NCI-H345 (cell line): ENCODE measurements at regions not wholly inside any gene's neighbourhood (a gene's known extent, or its start where the extent isn't known, plus 50 kb on each side); places are given as distances from the start of the nearest gene placed in this dataset.

Source experiments
- DNase-seq: peaks from one replicate; lab custom pipeline; 2025; lab: John Stamatoyannopoulos, UW

DNA sequence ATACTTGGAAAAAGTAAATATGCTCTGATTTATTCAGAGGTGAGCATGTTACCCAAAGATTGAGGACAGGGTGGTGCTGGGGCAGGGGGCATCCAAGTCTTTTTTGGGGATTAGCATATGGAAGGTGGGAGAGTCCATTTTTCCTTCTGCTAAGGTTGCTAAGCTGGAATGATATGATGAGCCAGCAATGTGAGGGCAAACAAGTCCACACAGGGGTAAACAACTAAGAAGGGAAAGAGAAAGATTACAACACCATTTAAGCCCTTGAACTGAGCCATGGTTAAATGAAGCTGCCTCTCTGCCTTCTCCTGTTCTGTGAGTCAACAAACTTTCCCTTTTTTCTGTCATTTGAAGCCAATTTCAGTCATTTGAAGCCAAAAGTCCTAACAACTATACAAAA, 89.0 kb downstream of the RPL22L1 start:
- DNase-seq, result no peak

DNA sequence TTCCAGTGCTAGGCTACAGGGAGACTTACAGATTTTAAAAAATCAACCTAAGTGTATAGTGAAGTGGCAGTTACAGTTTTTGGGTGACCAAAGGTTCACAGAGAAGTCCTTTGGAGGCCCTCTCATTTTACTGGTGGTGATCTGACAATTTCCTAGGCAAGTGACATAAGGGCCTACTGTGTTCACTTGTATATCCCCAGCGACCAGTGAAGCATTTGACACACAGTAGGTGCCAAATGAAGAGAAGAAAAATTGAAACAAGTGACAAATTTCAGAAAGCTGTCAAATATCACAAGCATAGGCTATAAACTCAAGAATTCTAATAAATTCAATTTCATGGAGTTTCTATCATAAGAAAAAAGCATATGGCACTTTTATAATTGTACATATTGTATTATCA, 89.5 kb downstream of the RPL22L1 start:
- no peak for DNase-seq

DNA sequence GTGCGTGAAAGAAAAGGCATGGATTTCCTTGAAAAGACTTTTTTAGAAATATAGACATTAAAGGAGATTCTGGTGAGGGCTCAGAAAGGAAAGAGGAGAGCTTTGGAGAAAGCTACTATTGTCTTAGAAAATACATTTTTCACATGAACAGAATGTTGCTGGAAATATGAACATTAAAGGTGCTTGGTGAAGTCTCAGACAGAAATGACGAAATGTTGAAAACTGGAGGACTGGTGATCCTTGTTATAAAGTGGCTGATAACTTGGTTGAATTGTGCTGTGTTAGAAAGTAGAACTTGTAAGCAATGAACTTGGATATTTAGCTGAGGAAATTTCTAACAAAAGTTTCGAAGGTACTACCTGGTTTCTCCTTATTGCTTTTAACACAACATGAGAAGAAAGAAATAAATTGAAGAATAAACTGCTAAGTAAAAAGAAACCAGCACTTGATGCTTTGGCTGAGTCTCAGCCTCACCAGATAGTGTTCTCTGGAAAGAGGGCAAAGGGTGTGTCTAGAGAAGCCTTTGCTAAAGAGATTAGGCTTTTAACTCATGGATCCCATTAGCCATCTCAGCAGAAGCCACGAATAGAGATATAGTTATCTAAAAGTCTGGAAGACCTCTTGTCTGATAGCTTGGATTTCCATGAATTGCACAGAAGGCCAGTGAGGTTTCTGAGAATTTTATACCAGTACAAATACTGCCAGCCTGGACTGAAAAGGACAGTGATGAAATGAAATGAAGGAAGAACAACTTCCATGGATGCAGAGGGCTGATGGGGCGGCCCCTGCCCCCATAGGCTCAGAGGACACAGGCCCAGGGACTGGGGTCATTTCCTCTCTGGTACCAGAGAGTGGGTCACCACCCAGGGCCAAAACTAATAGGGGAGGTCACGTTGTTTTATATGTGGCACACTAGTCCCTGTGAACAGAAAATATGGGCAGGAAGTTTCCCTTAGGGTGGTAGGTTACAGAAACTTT, 91.5 kb downstream of the RPL22L1 start:
- no peak for DNase-seq

DNA sequence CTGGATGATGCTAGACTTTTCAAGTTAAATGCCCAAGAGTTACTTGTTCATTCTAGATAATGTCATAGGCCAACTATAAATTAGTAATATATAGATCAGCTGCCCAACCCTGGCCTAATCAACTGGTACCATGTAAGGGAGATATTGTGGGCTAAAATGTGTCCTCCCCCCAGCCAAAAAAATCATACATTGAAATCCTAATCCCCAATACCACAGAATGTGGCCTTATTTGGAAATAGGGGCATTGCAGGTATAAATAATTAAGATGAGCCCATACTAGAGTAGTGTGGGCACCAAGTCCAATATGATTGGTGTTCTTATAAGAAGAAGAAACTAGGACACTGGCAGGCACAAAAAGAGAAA, 92.5 kb downstream of the RPL22L1 start:
- DNase-seq, result no peak

DNA sequence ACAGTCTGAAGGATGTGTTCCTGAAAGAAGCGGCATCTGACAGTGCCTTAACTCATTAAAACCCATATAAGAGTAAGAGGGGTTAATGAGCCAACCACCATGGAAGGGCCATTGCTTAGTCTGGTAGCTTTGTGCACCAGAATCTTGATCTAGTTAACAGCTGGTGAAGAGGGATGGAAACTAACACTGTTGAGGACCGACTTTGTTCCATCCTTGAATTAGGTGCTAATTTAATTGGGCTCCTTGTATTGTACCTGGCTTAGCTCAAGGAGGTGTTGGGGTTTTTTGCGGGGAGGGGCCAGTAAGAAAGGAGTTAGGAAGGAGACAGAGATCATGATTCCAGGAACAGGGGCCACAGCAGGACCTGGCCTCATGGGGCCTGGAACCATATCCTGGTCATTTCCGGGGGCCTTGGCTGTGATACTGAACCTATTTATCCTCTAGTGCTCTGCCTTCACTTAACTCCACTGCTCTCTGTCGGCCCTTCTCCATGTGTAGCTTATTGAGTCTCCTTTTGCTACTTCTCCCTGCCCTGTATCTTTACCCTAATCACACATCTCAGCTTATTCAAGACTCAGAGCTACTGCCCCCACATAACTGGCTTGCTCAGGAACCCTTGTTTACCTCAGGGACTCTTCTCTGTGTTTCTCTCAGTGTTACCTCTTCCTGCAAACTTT, 93.0 kb downstream of the RPL22L1 start:
- no peak for DNase-seq

DNA sequence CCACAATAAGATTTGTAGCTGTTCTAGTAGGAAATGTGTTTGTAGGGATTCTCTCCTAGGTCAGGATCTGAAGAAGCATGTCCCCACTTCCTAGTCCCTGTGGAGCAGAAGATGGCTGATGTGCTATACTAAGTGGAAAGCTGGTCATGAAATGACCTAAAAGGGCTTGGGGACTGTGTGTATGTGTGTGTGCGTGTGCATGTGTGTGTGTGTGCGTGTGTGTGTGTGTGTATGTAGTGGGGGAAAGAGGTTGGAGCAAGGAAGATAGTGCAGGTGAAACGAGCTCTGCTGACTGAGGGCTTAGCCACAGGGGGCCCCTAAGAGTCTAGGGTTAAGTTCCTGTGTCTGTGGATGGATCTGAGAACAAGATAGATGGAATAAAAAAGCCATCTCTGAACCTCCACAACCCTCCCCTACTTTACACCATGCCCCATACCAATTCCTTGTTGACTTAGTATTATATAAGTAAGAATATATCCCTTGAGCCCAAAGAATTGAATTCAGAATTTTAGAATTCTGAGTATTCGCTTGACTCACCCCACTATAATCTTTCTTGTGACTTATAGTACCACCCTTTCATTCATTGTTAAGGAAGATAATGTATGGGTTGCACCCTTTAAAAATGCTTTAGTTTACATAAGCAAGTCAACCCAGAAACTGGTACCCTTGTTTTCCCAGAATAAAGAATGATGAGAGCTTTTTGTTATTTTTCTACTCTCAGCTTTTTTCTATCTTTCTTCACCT, 96.1 kb downstream of the RPL22L1 start:
- DNase-seq, result no peak

DNA sequence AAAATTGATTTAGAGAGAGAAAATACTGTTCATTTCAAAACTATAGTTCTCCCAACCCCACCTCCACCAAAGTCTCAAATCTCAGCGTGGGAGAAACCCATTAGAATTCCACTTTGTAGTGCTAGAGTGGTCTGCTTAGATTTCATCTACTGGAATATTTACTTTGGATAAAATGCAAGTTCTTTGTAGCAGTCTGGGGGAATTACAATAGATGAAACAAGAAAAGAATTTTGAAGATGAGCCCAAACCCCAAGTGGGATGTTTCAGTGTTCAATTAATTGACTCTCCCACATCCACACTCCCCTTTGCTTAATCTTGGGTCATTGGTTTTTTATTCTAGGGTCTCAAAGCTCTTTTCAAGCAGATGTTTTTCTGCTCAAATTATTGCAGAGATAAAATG, 97.8 kb downstream of the RPL22L1 start:
- no peak for DNase-seq

DNA sequence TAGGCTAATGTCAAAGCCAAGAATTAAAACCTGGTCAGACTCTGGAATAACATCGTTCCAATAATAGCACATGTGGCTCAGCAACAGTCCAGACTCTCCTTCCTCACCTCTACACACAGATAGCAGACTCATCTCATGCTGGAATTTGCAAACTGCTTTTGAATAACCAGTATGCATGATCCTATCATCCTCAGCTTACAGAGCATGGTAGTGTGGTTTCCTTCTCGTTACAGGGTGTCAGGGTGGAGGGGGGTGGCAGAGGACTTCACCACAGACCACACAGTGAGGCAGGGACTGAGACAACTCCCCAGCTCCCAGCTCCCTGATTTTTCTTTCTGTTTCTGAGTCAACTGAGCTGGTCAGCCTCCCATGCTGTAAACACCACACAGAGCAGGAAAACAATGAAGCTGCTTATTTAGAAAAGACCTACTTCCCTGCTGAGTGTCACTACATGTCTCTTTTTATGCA, 101.6 kb downstream of the RPL22L1 start:
- DNase-seq, result peak; percentile 21

DNA sequence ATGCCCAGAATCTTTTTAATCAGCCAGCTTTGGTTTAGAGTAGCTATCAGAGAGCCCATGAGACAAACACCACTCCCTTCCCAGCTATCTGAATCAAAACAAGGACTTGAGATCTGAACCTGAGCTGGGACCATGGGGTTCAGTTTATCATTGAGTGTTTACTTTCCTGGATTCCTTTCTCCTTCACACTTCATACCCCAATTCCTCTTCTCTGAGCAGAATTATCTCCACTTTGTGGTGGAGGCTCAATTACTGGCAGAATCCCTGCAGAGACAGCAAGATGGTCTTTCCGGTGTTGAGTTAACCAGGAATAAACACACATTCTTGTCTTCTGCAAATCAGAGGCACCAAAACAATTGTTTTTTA, 102.4 kb downstream of the RPL22L1 start:
- no peak for DNase-seq

DNA sequence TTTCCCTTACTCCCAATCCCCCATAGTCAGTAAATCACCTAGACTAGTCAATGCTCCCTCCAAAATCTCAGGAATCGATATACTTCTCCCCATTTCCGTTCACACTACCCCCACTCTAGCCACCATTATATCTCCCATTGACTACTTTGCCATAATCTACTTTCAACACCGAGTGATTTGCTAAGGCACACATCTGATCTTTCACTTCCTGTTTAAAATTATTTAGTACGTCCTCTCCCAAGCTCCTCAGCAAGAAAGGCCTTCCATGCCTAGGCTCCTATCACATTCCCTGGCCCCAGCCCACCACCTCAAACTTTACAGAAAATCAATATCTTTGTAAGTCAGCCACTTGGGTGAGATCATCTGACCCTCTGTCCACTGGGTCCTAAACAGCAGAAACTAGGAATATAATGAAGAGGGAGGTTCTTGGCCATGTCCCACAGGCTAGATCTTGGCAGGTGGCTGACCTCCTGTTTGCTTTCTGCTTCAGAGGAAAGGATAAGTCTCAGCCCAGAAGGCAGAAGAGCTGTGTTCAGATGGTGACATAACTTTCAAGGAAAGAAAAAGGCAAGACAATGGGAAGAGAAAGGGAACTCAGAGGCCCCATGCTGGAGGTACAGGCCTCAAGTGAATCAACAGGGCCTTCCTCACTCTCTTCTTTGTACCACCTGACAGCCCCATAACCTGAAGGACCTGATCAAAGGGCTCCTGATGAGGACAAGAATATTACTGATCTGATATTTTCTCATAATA, 103.0 kb downstream of the RPL22L1 start:
- DNase-seq, result no peak

DNA sequence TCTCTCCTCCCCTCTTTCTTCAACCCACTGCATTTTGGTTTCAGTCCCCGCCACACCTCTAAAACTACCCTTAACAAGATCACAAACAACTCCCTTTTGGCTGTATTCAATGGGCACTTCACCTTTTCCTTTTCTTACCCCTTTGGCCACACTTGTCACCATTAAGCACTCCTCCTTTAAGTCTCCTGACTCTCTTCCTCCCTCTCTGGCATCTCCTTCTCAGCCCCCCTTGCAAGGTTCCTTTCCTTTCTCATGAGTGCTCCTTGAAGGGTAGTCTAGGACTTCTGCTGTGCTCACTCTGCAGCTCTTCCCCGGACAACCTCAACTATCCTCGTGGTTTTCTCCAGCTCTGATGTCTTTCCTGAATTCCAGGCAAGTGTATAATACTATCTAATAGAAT, 103.7 kb downstream of the RPL22L1 start:
- no peak for DNase-seq

DNA sequence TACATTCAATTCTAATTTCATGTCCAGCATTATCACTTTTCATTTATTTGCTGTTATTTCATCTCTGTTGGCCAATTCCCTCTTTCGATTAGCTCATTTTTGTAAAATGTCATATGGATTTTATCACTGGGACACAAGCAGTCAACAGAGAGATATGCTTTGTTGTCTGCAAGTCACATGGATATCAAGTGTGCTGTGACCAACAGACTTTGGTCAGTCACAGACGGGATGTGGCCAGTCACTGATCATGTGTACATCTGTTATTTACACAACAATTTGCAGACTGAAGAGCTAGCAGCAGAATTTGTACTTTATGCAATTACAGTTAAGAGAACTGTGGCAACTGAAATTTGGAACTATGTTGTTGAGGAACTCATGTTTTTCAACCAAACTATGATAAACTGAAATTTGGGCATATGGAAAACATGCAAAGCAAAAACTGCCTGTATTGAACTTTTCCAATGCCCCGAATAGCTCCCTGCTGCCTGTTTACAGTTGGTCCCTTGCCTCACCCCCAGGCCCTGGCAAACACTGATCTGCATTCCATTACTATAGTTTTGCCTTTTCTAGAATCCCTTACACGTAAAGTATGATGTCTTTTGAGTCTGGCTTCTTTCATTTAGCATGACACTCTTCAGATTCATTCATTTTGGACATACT, 104.4 kb downstream of the RPL22L1 start:
- DNase-seq, result no peak

DNA sequence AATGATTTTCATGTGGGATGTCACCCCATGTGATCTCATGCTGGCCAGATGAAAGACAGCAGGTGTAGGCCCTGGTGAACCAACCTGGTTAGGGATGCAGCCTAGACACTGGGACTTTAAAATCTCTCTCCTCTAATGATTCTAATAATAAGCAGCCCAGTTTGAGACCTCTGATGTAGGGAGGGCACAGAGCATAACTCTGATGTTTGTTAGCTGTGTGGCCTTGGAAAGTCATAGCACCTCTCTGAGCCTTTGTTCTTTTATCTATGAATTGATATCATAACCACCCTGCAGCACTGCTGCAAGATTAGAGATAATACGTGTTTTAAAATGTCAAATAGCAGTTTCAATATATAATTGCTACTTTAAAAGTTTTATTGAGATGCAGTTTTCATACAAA, 106.0 kb downstream of the RPL22L1 start:
- no peak for DNase-seq

DNA sequence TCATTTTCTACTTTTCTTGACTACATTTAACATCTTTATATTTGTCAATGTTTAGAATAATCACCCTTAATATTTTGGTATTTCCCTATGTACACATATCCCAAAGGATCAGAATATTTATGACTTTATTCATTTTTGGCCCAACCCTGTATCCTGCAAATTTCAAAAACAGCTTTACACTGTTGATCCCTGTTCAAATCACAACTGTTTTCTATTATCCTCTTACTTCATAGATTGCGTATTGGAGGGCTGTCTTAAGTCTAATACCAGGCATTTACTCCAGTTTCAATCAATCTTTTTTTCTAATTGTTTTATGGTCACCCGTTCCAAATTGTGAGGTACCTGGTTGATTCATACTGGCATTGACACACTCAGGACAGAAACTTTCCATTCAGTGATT, 107.9 kb downstream of the RPL22L1 start:
- DNase-seq, result no peak

DNA sequence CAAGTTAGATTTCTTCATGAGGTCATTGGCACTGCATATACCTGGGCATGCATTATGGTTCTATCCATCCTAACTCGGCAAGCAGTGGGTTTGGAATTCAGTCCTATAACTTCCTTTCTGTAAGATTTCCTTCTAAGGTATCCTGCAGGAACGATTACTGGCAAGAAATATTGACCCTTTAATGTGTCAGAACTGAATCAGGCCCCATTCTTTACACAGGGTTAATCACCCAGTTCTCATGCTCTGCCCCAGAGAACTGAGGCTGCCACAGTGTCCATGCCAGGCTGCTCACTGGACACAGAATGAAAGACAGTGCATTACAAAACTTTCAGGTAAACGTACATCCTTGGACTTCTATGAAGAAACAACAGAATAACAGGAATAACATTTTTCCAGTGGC, 108.9 kb downstream of the RPL22L1 start:
- no peak for DNase-seq

DNA sequence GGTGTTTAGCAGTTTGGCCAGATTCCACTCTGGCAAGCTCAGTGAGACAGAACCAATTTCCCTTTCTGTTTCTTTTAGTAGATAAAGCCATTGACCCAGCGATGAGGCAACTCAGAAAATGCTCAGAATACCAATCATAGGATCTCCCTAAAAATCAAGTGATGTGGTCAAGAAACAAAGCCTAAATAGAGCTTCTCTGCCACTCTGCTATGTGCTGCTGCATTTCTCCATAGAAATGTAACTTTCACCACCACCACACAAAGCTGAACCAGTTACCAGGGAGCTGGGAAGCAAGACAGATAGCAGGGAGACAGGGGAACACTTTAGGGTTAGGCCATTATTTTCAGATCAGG, 109.8 kb downstream of the RPL22L1 start:
- DNase-seq, result no peak

DNA sequence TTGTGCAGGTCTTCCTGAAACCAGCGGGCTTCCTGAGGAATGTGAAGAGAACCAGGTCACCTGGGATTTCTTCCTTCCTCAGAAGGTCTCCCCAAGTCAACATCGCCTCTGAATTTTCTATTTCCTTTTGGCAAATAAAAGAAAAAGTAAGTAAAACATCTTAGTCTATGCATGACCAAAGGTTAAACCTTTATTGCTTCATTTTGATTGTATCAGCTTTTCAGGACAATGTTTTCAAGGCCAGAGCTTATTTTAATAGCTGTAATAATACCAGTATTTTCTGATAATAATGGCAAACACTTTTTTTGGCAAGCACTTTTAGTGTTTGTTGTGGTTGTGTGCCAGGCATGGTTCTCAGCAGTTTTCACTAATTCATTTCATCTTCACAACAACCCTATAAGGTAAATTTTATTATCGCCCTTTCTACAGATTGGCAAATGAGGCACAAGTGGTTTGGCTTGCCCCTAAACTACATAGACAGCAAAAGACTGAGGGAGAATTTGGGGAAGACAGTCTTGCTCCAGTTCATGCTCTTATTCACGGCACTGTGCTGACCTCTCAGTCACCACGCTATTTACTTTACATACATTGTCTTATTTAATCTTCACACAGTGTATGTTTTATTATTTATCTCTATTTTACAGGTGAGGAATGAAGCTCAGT, 110.4 kb downstream of the RPL22L1 start:
- no peak for DNase-seq

DNA sequence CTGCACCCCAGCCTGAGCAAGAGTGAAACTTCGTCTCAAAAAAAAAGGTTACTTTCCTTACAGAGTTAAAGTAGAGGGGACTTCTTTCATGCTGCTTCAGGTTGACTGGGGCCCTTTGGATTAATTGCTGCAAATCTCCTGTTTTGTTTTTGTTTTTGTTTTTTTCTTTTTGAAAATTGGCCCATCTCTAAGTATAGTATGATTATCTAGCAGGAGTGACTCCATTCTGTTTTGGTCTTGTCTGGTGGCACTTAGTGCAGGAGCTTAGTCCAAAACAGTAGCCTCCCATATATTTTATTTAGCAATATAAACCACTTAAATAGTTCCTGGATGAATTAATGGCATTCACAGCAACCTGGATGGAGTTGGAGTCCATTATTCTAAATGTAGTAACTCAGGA, 113.0 kb downstream of the RPL22L1 start:
- DNase-seq, result no peak

DNA sequence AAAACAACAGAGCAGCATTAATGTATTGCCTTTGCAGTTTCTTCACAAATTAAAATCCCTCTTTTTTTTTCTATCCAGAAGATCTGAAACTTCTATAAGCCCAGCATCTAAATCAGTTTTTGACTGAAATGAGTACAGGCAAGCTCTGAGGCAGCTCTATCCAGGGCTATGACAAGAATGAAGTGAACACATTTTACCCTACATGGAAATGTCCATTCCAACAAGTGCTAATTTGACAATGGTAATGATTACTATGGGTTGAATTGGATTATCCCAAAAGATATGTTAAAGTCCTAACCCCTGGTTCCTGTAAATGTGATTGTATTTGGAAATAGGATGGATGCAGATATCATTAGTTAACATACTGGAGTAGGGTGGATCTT, 115.7 kb downstream of the RPL22L1 start:
- DNase-seq, result no peak

DNA sequence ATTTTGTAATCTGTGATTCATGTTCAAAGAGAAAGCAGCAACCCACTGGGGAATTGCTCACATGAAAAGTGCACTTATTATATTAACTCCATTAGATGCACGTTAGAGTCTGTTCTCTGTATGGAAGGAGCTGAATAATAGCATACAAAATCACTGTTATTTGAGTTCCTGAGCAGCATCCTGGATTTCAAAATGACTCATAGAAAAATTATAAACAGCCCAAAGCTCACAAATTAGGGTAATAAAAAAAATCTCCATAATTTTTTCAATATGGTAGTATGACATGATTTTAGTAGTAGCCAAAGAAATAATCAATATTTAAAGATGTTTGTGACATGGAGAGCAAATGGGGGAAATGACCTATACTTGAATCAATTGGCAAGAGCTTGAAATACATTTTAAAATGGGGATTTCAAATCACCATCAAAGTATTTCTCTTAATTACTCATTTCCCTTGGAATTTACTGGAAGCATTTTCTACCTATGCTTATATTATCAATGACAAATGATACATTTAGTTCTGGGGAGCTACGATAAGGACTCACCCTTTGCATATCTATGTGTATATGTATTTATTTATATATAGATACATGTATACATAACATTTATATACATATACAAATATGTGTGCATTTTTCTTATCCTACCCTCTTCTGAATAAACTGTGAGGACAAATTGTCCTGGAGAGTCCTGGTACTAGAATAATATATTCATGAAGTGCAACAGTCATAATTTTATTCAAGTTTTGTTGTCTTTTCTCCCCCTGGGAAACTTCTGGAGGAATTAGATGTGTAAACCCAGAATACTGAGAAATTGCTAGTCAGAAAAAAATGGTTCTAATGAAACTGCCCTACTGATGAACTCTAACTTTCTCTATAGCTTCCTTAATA, 116.3 kb downstream of the RPL22L1 start:
- DNase-seq, result no peak
